ENCODE measurements at regions not wholly inside any gene's neighbourhood (a gene's known extent, or its start where the extent isn't known, plus 50 kb on each side); places are given as distances from the start of the nearest gene placed in this dataset.
"Not testable (repeated sequence)": the region's sequence is repeated elsewhere in the genome, so short reads cannot be mapped to it uniquely, and the experiment has no call there.

GRCh38 chr11:38971141-38971540 is 2373.1 kb upstream of the RAG2 start:
- Histone ChIP-seq H3K4me3 (no peak overlapping the region), H3K27me3 (no peaks in the 10 kb centered on the region), H3K27ac (no peak overlapping the region), H3K4me1 (no peaks in the 10 kb centered on the region), H3K4me2 (no peak overlapping the region), H4K20me1 (no peaks in the 10 kb centered on the region), H3K9ac (no peak overlapping the region), H3K9me3 (replicated peaks in 1 of 11) (no peaks in the 10 kb centered on the region), H3K36me3 (no peaks in the 10 kb centered on the region)
- no peak for TF ChIP-seq Cebpa-rat (IDR thresholded peaks at IDR 0.05)

- Histone ChIP-seq H3K27ac (no peak overlapping the region), H3K4me3 (no peak overlapping the region), H3K4me1 (no peaks in the 10 kb centered on the region), H3K9ac (no peak overlapping the region), H3K4me2 (no peak overlapping the region), H3K27me3 (no peaks in the 10 kb centered on the region), H4K20me1 (no peaks in the 10 kb centered on the region), H3K36me3 (no peaks in the 10 kb centered on the region), H3K9me3 (replicated peaks in 1 of 11) (no peaks in the 10 kb centered on the region)
- TF ChIP-seq Cebpa-rat (IDR thresholded peaks at IDR 0.05), result no peak
Observed at GRCh38 chr11:38968951-38969350, 2370.9 kb upstream of the RAG2 start.

- no peak overlapping the region for H3K4me3 ChIP-seq
Observed at GRCh38 chr11:38952698-38953097, 2354.7 kb upstream of the RAG2 start.

DNA sequence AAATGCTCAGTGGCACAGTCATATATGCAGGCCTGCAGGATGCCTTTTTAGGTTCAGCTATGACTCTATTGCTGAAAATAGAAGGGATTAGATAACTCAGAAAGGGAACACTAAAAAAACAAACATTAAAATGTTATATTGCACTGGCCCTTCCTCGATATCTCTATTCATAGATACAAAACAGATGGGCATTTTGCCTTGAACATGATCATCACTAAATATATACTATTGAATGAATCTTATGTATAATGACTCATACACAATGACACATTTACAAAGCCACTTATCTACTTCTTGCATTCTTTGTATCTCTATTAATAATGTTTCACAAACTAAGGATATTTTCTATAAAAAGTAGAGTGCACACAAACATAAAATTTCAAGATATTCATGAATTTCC is 2352.8 kb upstream of the RAG2 start:
- Histone ChIP-seq H3K27ac (no peak overlapping the region), H3K4me3 (no peak overlapping the region), H3K36me3 (no peaks in the 10 kb centered on the region), H3K4me2 (no peak overlapping the region), H3K9ac (no peak overlapping the region), H3K9me3 (replicated peaks in 1 of 11) (peaks cover 0 to 10% (median 0%) of the 10 kb centered on the region in 11 experiments; a peak in 6 of 22 replicates), H4K20me1 (no peaks in the 10 kb centered on the region), H3K4me1 (no peaks in the 10 kb centered on the region), H3K27me3 (no peaks in the 10 kb centered on the region)
- no peak for TF ChIP-seq Cebpa-rat (IDR thresholded peaks at IDR 0.05)

More at GRCh38 chr11:38952698-38953097, 2354.7 kb upstream of the RAG2 start:
- Histone ChIP-seq H3K27me3 (no peaks in the 10 kb centered on the region), H4K20me1 (no peaks in the 10 kb centered on the region), H3K9me3 (replicated peaks in 1 of 11) (no peaks in the 10 kb centered on the region), H3K36me3 (no peaks in the 10 kb centered on the region), H3K4me2 (no peak overlapping the region), H3K27ac (no peak overlapping the region), H3K9ac (no peak overlapping the region), H3K4me1 (no peaks in the 10 kb centered on the region)
- TF ChIP-seq Cebpa-rat (IDR thresholded peaks at IDR 0.05), result no peak

GRCh38 chr11:38948392-38948791 is 2350.4 kb upstream of the RAG2 start:
- no peak for TF ChIP-seq Cebpa-rat (IDR thresholded peaks at IDR 0.05)
- H3K4me2 ChIP-seq, result no peak overlapping the region
- H3K4me3 ChIP-seq, result no peak overlapping the region
- no peaks in the 10 kb centered on the region for H4K20me1 ChIP-seq
- H3K4me1 ChIP-seq, result no peaks in the 10 kb centered on the region
- H3K9me3 ChIP-seq (replicated peaks in 1 of 11), result peaks cover 0 to 11% (median 4%) of the 10 kb centered on the region in 11 experiments; a peak in 6 of 22 replicates
- H3K27ac ChIP-seq, result no peak overlapping the region
- H3K9ac ChIP-seq, result no peak overlapping the region
- no peaks in the 10 kb centered on the region for H3K27me3 ChIP-seq
- H3K36me3 ChIP-seq, result no peaks in the 10 kb centered on the region

GRCh38 chr11:38937709-38938108 is 2339.7 kb upstream of the RAG2 start:
- TF ChIP-seq Cebpa-rat (IDR thresholded peaks at IDR 0.05), result no peak
- H3K4me1 ChIP-seq, result no peaks in the 10 kb centered on the region
- H3K4me3 ChIP-seq, result no peak overlapping the region
- no peaks in the 10 kb centered on the region for H3K27me3 ChIP-seq
- no peak overlapping the region for H3K4me2 ChIP-seq
- no peaks in the 10 kb centered on the region for H3K36me3 ChIP-seq
- H3K9ac ChIP-seq, result no peak overlapping the region
- H3K9me3 ChIP-seq (replicated peaks in 1 of 11), result no peaks in the 10 kb centered on the region
- H3K27ac ChIP-seq, result no peak overlapping the region
- H4K20me1 ChIP-seq, result no peaks in the 10 kb centered on the region

DNA sequence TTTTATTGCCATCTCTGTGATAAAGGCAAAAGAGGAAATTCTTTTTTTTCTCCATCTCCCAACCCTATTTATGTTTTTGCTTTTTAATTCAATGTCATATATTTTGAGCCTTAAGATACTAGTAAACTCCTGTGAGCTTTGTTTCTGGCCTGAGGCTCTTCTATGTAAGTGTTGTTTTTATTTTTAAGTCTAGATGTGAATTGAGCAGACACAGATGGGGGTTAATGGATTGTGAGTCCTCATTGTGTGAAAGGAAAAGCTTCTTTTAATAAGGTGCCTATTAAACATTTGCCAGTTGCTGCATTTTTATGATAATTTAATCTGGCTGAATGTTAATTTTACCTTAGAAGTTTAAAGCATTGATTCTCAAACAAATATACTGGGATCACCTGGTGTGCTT is 2337.9 kb upstream of the RAG2 start:
- no peak for TF ChIP-seq Cebpa-rat (IDR thresholded peaks at IDR 0.05)
- H4K20me1 ChIP-seq, result no peaks in the 10 kb centered on the region
- no peaks in the 10 kb centered on the region for H3K4me1 ChIP-seq
- H3K9ac ChIP-seq, result no peak overlapping the region
- H3K36me3 ChIP-seq, result no peaks in the 10 kb centered on the region
- H3K9me3 ChIP-seq (replicated peaks in 1 of 11), result peaks cover 0 to 11% (median 4%) of the 10 kb centered on the region in 11 experiments; a peak in 6 of 22 replicates
- no peak overlapping the region for H3K4me2 ChIP-seq
- H3K4me3 ChIP-seq, result no peak overlapping the region
- H3K27ac ChIP-seq, result no peak overlapping the region
- no peaks in the 10 kb centered on the region for H3K27me3 ChIP-seq

DNA sequence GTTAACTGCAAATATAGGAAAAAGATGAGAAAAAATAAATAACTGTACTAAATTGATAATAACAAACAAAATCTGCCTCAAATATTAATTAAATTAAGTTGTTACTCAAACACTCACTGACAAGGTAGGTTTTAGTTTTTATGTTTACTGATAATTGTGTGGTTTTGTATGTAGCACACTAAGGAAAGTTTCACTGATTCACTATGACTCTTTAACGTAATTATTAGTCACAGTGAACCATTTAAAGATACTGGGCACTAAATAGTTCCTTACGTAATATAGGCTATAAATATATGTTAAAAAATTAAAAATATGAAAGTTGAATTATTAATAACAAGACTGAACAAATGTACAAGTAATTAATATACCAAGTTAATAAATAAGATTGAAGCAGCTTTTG is 2330.0 kb upstream of the RAG2 start:
- H3K27me3 ChIP-seq, result no peaks in the 10 kb centered on the region
- no peak overlapping the region for H3K27ac ChIP-seq
- no peaks in the 10 kb centered on the region for H3K36me3 ChIP-seq
- peaks cover 0 to 14% (median 6%) of the 10 kb centered on the region in 11 experiments; a peak in 11 of 22 replicates for H3K9me3 ChIP-seq (replicated peaks in 1 of 11)
- no peak for TF ChIP-seq Cebpa-rat (IDR thresholded peaks at IDR 0.05)
- no peak overlapping the region for H3K4me3 ChIP-seq
- H3K9ac ChIP-seq, result no peak overlapping the region
- no peaks in the 10 kb centered on the region for H4K20me1 ChIP-seq
- H3K4me1 ChIP-seq, result no peaks in the 10 kb centered on the region
- no peak overlapping the region for H3K4me2 ChIP-seq

DNA sequence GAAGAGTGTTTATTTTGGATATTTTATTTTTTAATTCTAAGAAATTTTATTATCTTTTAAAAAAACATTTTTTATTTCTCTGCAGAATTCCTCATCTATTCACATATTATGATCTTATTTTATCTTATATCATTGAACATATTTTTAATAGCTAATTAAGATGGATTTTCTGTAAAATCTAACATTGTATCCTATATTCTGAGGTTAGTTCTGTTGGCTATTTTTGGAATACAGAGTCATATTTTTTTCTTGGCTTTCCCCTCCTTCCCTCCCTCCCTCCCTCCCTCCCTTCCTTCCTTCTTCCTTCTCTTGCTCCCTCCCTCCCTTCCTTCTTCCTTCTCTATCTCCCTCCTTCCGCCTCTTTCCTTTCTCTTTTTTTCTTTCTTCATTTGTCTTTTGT is 2326.6 kb upstream of the RAG2 start:
- Histone ChIP-seq H4K20me1 (no peaks in the 10 kb centered on the region), H3K27ac (no peak overlapping the region), H3K4me2 (no peak overlapping the region), H3K27me3 (no peaks in the 10 kb centered on the region), H3K9ac (no peak overlapping the region), H3K9me3 (replicated peaks in 1 of 11) (peaks cover 0 to 8% (median 4%) of the 10 kb centered on the region in 11 experiments; a peak in 6 of 22 replicates), H3K4me1 (no peaks in the 10 kb centered on the region), H3K4me3 (no peak overlapping the region), H3K36me3 (no peaks in the 10 kb centered on the region)
- no peak for TF ChIP-seq Cebpa-rat (IDR thresholded peaks at IDR 0.05)

GRCh38 chr11:38900211-38900610 is 2302.2 kb upstream of the RAG2 start:
- H3K9me3 ChIP-seq (replicated peaks in 1 of 11), result no peaks in the 10 kb centered on the region
- H3K4me3 ChIP-seq, result no peak overlapping the region
- no peak overlapping the region for H3K9ac ChIP-seq
- H4K20me1 ChIP-seq, result no peaks in the 10 kb centered on the region
- H3K27ac ChIP-seq, result no peak overlapping the region
- H3K27me3 ChIP-seq, result no peaks in the 10 kb centered on the region
- H3K4me1 ChIP-seq, result no peaks in the 10 kb centered on the region
- H3K4me2 ChIP-seq, result no peak overlapping the region
- no peak for TF ChIP-seq Cebpa-rat (IDR thresholded peaks at IDR 0.05)
- no peaks in the 10 kb centered on the region for H3K36me3 ChIP-seq

GRCh38 chr11:38894201-38894600 is 2296.2 kb upstream of the RAG2 start:
- H3K4me3 ChIP-seq; H3K9me3 ChIP-seq (replicated peaks in 1 of 11); H3K27ac ChIP-seq; H4K20me1 ChIP-seq; H3K4me2 ChIP-seq; H3K27me3 ChIP-seq; H3K9ac ChIP-seq; H3K36me3 ChIP-seq: not testable (repeated sequence)
- H3K4me1 ChIP-seq, result peaks cover 0 to 18% (median 13%) of the 10 kb centered on the region in 10 experiments; a peak in 11 of 20 replicates

Data from BLaER1 treated with 17β-estradiol and CSF1 and Interleukin-3, amounts not matched to agents 10 nM and 100 nM (cell line).